ENCODE measurements at regions not wholly inside any gene's neighbourhood (a gene's known extent, or its start where the extent isn't known, plus 50 kb on each side); places are given as distances from the start of the nearest gene placed in this dataset.
"Not testable (repeated sequence)": the region's sequence is repeated elsewhere in the genome, so short reads cannot be mapped to it uniquely, and the experiment has no call there.

DNA sequence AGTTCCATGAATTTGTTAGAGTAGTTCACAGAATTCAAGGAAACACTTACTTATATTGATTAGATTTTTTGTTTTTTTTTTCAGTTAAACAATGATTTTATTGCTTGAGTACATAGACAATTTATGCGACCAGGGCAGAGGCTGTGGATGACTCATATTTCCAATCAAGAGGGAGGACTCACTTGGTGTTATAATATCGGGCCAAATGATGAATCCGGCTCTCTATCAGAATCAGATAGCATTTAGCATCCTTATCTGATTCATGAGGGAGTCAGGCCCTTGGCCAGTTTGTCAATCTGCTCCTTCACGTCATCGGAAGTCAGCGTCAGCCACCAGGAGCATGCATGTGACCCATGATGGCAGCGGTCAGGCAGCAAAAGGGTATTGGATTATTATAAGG, 82.3 kb upstream of the HUWE1 start:
- peaks cover 0 to under 1% of the 10 kb centered on the region in 2 donors for H3K27me3 Mint-ChIP-seq
- 80% methylated on average over 2 of the region's 7 CpGs for WGBS (ENCODE audit: insufficient coverage)
- POLR2A ChIA-PET, result interaction anchor here in 1 of 2 donors (0.7 kb wide), 1 partner anchor 82 kb away, joined by 3 read pairs; the partner anchor contains the start of gene HUWE1
- DNase-seq (no peak), ATAC-seq (replicated peaks in 1 of 4) (no peak)
- H3K4me1 ChIP-seq (ENCODE audit: control insufficient read depth in 1 of 2, extremely low read depth in 1 of 2, insufficient read depth in 2 of 2, low read length in 2 of 2), result no peaks in the 10 kb centered on the region
- H3K27ac Mint-ChIP-seq, result no peak overlapping the region
- no peak overlapping the region for H3K27ac ChIP-seq (ENCODE audit: low read length)
- CTCF ChIA-PET, result no interaction called here
- H3K4me3 Mint-ChIP-seq, result no peak overlapping the region
- peaks cover 0 to 13% (median 0%) of the 10 kb centered on the region in 3 donors for H3K4me1 Mint-ChIP-seq
- H3K9me3 ChIP-seq, result no peaks in the 10 kb centered on the region
- H3K4me3 ChIP-seq (ENCODE audit: control insufficient read depth in 1 of 2, extremely low read depth in 1 of 2, low read length in 1 of 2), result no peak overlapping the region
- H3K36me3 ChIP-seq (ENCODE audit: control insufficient read depth in 2 of 2, extremely low read depth in 1 of 2, insufficient read depth in 1 of 2, low read length in 1 of 2), result no peaks in the 10 kb centered on the region
- no peaks in the 10 kb centered on the region for H3K36me3 Mint-ChIP-seq
- H3K9me3 Mint-ChIP-seq, result no peaks in the 10 kb centered on the region
- no peaks in the 10 kb centered on the region for H3K27me3 ChIP-seq (replicated peaks in 1 of 2; ENCODE audit: control insufficient read depth in 2 of 2, extremely low read depth in 1 of 2, insufficient read depth in 2 of 2, low read length in 1 of 2)

GRCh38 chrX:53768451-53768850, 81.9 kb upstream of the HUWE1 start:
- Mint-ChIP-seq H3K27ac (no peak overlapping the region), H3K36me3 (no peaks in the 10 kb centered on the region), H3K9me3 (no peaks in the 10 kb centered on the region), H3K27me3 (peaks cover 0 to 4% of the 10 kb centered on the region in 2 donors), H3K4me1 (peaks cover 0 to 13% (median 0%) of the 10 kb centered on the region in 3 donors), H3K4me3 (no peak overlapping the region)
- Histone ChIP-seq H3K27me3 (replicated peaks in 1 of 2; ENCODE audit: control insufficient read depth in 2 of 2, extremely low read depth in 1 of 2, insufficient read depth in 2 of 2, low read length in 1 of 2) (no peaks in the 10 kb centered on the region), H3K36me3 (ENCODE audit: control insufficient read depth in 2 of 2, extremely low read depth in 1 of 2, insufficient read depth in 1 of 2, low read length in 1 of 2) (no peaks in the 10 kb centered on the region), H3K4me3 (ENCODE audit: control insufficient read depth in 1 of 2, extremely low read depth in 1 of 2, low read length in 1 of 2) (no peak overlapping the region), H3K9me3 (no peaks in the 10 kb centered on the region), H3K27ac (ENCODE audit: low read length) (no peak overlapping the region), H3K4me1 (ENCODE audit: control insufficient read depth in 1 of 2, extremely low read depth in 1 of 2, insufficient read depth in 2 of 2, low read length in 2 of 2) (no peaks in the 10 kb centered on the region)
- whole genome bisulfite sequencing (ENCODE audit: insufficient coverage), result no CpG with 5 or more reads among the region's 5 CpGs
- no peak for DNase-seq
- ChIA-PET CTCF (no interaction called here), POLR2A (interaction anchor here in 1 of 2 donors (0.7 kb wide), 1 partner anchor 82 kb away, joined by 3 read pairs; the partner anchor contains the start of gene HUWE1)
- ATAC-seq (replicated peaks in 1 of 4), result no peak

- H3K27ac Mint-ChIP-seq, result no peak overlapping the region
- H3K9me3 Mint-ChIP-seq, result no peaks in the 10 kb centered on the region
- ATAC-seq (replicated peaks in 1 of 4), result no peak
- H3K27ac ChIP-seq (ENCODE audit: low read length), result no peak overlapping the region
- peaks cover 0 to 13% (median 0%) of the 10 kb centered on the region in 3 donors for H3K4me1 Mint-ChIP-seq
- H3K27me3 Mint-ChIP-seq, result peaks cover 0 to 4% of the 10 kb centered on the region in 2 donors
- no peaks in the 10 kb centered on the region for H3K9me3 ChIP-seq
- H3K27me3 ChIP-seq (replicated peaks in 1 of 2; ENCODE audit: control insufficient read depth in 2 of 2, extremely low read depth in 1 of 2, insufficient read depth in 2 of 2, low read length in 1 of 2), result no peaks in the 10 kb centered on the region
- ChIA-PET CTCF (interaction anchor here in 1 of 2 donors (0.6 kb wide), 1 partner anchor 400 kb away, joined by 9 read pairs; no protein-coding TSS in a partner anchor), POLR2A (interaction anchor here in 1 of 2 donors (0.7 kb wide), 1 partner anchor 92 kb away, joined by 5 read pairs; no protein-coding TSS in a partner anchor)
- no peaks in the 10 kb centered on the region for H3K4me1 ChIP-seq (ENCODE audit: control insufficient read depth in 1 of 2, extremely low read depth in 1 of 2, insufficient read depth in 2 of 2, low read length in 2 of 2)
- H3K36me3 Mint-ChIP-seq, result no peaks in the 10 kb centered on the region
- no peak overlapping the region for H3K4me3 ChIP-seq (ENCODE audit: control insufficient read depth in 1 of 2, extremely low read depth in 1 of 2, low read length in 1 of 2)
- no CpG with 5 or more reads among the region's 1 CpG for WGBS (ENCODE audit: insufficient coverage)
- no peak overlapping the region for H3K4me3 Mint-ChIP-seq
- DNase-seq, result no peak
- no peaks in the 10 kb centered on the region for H3K36me3 ChIP-seq (ENCODE audit: control insufficient read depth in 2 of 2, extremely low read depth in 1 of 2, insufficient read depth in 1 of 2, low read length in 1 of 2)
Observed at GRCh38 chrX:53767544-53767943, 81.0 kb upstream of the HUWE1 start.

DNA sequence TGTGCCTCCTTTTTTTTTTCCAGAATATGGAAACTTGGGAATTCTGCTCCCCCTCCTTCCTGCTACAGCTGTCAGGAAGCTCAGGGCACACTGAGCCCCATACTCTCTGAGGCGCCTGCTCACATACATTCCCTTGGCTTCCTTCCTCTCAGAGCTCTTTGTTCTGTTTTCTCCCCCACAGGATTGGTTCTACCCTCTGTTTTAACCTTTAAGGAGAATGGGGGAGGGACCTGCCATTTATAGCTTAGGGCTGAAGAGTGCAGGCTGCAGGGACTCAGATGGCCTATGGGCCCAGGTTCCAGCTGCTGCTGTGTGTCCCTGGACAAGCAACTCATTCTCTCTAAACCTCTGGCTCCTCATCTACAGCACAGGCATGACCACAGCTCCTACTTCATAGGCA, 70.7 kb upstream of the HUWE1 start:
- H3K4me1 ChIP-seq (ENCODE audit: control insufficient read depth in 1 of 2, extremely low read depth in 1 of 2, insufficient read depth in 2 of 2, low read length in 2 of 2); H3K27me3 ChIP-seq (replicated peaks in 1 of 2; ENCODE audit: control insufficient read depth in 2 of 2, extremely low read depth in 1 of 2, insufficient read depth in 2 of 2, low read length in 1 of 2); H3K27ac ChIP-seq (ENCODE audit: low read length); H3K9me3 ChIP-seq; H3K4me3 ChIP-seq (ENCODE audit: control insufficient read depth in 1 of 2, extremely low read depth in 1 of 2, low read length in 1 of 2); H3K36me3 ChIP-seq (ENCODE audit: control insufficient read depth in 2 of 2, extremely low read depth in 1 of 2, insufficient read depth in 1 of 2, low read length in 1 of 2); DNase-seq; ATAC-seq (replicated peaks in 1 of 4); POLR2A ChIA-PET; H3K9me3 Mint-ChIP-seq; CTCF ChIA-PET; H3K27ac Mint-ChIP-seq; H3K36me3 Mint-ChIP-seq; H3K4me1 Mint-ChIP-seq; H3K4me3 Mint-ChIP-seq: not testable (repeated sequence)
- peaks cover 0 to 28% of the 10 kb centered on the region in 2 donors for H3K27me3 Mint-ChIP-seq
- WGBS (ENCODE audit: insufficient coverage), result no CpG with 5 or more reads among the region's 1 CpG

- DNase-seq (no peak), ATAC-seq (replicated peaks in 1 of 4) (no peak)
- Mint-ChIP-seq H3K27ac (no peak overlapping the region), H3K4me3 (no peak overlapping the region), H3K36me3 (no peaks in the 10 kb centered on the region), H3K9me3 (no peaks in the 10 kb centered on the region), H3K27me3 (no peaks in the 10 kb centered on the region), H3K4me1 (no peaks in the 10 kb centered on the region)
- H3K36me3 ChIP-seq (ENCODE audit: control insufficient read depth in 2 of 2, extremely low read depth in 1 of 2, insufficient read depth in 1 of 2, low read length in 1 of 2), result no peaks in the 10 kb centered on the region
- ChIA-PET CTCF (interaction anchor here in 1 of 2 donors (0.6 kb wide), 1 partner anchor 15 kb away, joined by 3 read pairs; no protein-coding TSS in a partner anchor), POLR2A (no interaction called here)
- no CpG with 5 or more reads among the region's 1 CpG for WGBS (ENCODE audit: insufficient coverage)
- H3K9me3 ChIP-seq, result no peaks in the 10 kb centered on the region
- H3K4me3 ChIP-seq (ENCODE audit: control insufficient read depth in 1 of 2, extremely low read depth in 1 of 2, low read length in 1 of 2), result no peak overlapping the region
- no peak overlapping the region for H3K27ac ChIP-seq (ENCODE audit: low read length)
- H3K4me1 ChIP-seq (ENCODE audit: control insufficient read depth in 1 of 2, extremely low read depth in 1 of 2, insufficient read depth in 2 of 2, low read length in 2 of 2), result no peaks in the 10 kb centered on the region
- no peaks in the 10 kb centered on the region for H3K27me3 ChIP-seq (replicated peaks in 1 of 2; ENCODE audit: control insufficient read depth in 2 of 2, extremely low read depth in 1 of 2, insufficient read depth in 2 of 2, low read length in 1 of 2)
Observed at GRCh38 chrX:53746718-53747117, 60.2 kb upstream of the HUWE1 start.

DNA sequence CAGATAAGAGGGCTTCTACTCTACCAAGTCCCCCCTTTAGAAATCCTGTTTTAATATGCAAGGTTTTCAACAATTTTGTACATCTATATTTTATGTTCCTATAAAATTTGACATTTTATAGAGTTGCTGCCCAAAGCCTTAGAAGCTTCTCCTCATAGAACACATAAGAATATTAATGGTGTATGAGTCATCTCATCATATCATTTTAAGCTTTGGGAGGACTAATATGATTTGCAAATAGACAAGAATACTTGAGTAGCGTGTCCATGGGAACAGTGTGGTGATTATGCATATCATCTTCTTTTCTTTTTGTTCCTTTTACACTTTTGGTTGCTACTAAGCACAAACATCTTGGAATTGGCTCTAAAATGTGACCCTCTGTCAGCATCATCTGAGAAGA, 56.7 kb upstream of the HUWE1 start:
- H3K27me3 Mint-ChIP-seq, result no peaks in the 10 kb centered on the region
- no peak overlapping the region for H3K27ac Mint-ChIP-seq
- Histone ChIP-seq H3K4me3 (ENCODE audit: control insufficient read depth in 1 of 2, extremely low read depth in 1 of 2, low read length in 1 of 2) (no peak overlapping the region), H3K27ac (ENCODE audit: low read length) (no peak overlapping the region), H3K36me3 (ENCODE audit: control insufficient read depth in 2 of 2, extremely low read depth in 1 of 2, insufficient read depth in 1 of 2, low read length in 1 of 2) (no peaks in the 10 kb centered on the region), H3K27me3 (replicated peaks in 1 of 2; ENCODE audit: control insufficient read depth in 2 of 2, extremely low read depth in 1 of 2, insufficient read depth in 2 of 2, low read length in 1 of 2) (no peaks in the 10 kb centered on the region), H3K9me3 (no peaks in the 10 kb centered on the region), H3K4me1 (ENCODE audit: control insufficient read depth in 1 of 2, extremely low read depth in 1 of 2, insufficient read depth in 2 of 2, low read length in 2 of 2) (no peaks in the 10 kb centered on the region)
- ATAC-seq (replicated peaks in 1 of 4), result no peak
- H3K4me3 Mint-ChIP-seq, result no peak overlapping the region
- ChIA-PET POLR2A (no interaction called here), CTCF (no interaction called here)
- no peak for DNase-seq
- H3K9me3 Mint-ChIP-seq, result no peaks in the 10 kb centered on the region
- no peaks in the 10 kb centered on the region for H3K36me3 Mint-ChIP-seq
- no CpG with 5 or more reads among the region's 1 CpG for WGBS (ENCODE audit: insufficient coverage)
- no peaks in the 10 kb centered on the region for H3K4me1 Mint-ChIP-seq

DNA sequence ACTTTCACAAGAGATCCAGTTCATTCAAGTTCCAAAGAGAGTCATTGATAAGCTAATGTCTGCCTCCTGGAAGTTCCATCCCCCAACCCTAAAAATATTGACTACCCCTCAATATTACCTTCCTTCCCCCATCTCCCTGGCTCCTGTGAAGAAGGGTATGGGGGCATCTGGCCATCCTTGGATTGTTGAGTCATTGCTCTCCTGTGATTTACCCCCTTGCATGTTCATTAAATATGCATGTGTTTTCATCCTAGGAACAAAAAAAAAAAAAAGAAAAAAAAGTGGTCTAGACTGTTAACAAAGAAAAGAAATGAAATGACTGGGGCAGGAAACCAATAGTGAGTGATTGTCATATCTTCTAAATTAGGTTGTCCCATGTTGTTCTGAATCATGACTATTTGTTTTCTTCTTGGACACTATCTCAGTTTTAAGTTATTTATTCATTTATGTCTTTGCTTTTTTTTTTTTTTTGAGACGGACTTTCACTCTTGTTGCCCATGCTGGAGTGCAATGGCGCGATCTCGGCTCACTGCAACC, 51.9 kb upstream of the HUWE1 start:
- ATAC-seq (replicated peaks in 1 of 4) (no peak), DNase-seq (no peak)
- Mint-ChIP-seq H3K36me3 (no peaks in the 10 kb centered on the region), H3K27me3 (peaks cover 0 to 15% of the 10 kb centered on the region in 2 donors), H3K4me1 (peaks cover 5 to 12% (median 5%) of the 10 kb centered on the region in 3 donors), H3K27ac (no peak overlapping the region), H3K4me3 (no peak overlapping the region), H3K9me3 (no peaks in the 10 kb centered on the region)
- no CpG with 5 or more reads among the region's 4 CpGs for WGBS (ENCODE audit: insufficient coverage)
- CTCF ChIA-PET, result no interaction called here
- POLR2A ChIA-PET, result no interaction called here
- Histone ChIP-seq H3K27me3 (replicated peaks in 1 of 2; ENCODE audit: control insufficient read depth in 2 of 2, extremely low read depth in 1 of 2, insufficient read depth in 2 of 2, low read length in 1 of 2) (no peaks in the 10 kb centered on the region), H3K9me3 (no peaks in the 10 kb centered on the region), H3K27ac (ENCODE audit: low read length) (no peak overlapping the region), H3K4me1 (ENCODE audit: control insufficient read depth in 1 of 2, extremely low read depth in 1 of 2, insufficient read depth in 2 of 2, low read length in 2 of 2) (peaks cover 0 to 1% of the 10 kb centered on the region in 2 experiments), H3K36me3 (ENCODE audit: control insufficient read depth in 2 of 2, extremely low read depth in 1 of 2, insufficient read depth in 1 of 2, low read length in 1 of 2) (no peaks in the 10 kb centered on the region), H3K4me3 (ENCODE audit: control insufficient read depth in 1 of 2, extremely low read depth in 1 of 2, low read length in 1 of 2) (no peak overlapping the region)
